ENCODE measurements at regions not wholly inside any gene's neighbourhood (a gene's known extent, or its start where the extent isn't known, plus 50 kb on each side); places are given as distances from the start of the nearest gene placed in this dataset.

DNA sequence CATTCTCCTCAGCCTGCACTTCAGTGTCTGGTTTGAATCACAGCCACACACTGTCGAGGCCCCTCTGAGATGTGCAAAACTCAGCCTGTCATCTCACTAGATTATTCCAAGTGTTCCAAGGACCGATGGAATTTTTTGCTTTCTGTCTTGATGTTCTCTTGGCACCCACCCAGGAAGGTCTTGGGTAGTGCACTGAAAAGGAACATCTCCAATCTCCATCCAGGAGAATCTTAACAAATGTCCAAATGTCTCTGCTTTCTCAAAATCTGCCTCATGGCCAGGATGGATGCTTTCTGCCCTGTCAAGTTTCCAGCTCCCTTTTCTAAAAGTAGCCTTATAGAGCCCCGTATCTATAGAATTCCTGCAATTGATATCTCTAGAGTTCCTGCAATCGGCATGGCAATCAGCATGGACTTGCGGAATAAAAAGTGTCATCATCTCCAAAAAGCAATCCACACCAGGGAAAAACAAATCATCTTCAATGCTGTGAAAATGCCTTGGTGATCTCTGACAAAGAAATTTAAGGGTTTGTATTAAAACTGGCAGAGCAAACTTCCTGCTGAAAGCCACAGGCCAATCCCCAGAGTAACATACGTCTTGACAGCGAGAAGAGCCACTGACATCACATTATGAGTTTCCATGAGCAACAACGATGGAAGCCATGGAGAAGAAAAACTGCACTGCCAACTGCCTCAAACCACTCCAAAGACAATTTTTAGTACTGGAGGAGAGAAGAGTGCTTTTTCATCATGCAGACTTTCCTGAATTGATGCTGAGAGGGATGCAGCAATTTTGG lies 215.3 kb upstream of the FAM9B start (continued):
- TF ChIP-seq ATF3 (IDR thresholded peaks at IDR 0.05; ENCODE audit: insufficient read depth, low read depth, low read length): no peak
- no peak for TF ChIP-seq PHF8 (conservative IDR thresholded peaks at IDR 0.05; ENCODE audit: low read depth, low read length)
- no peak for TF ChIP-seq POU5F1 (IDR thresholded peaks at IDR 0.05; ENCODE audit: low read depth, low read length)
- no peak for TF ChIP-seq MAFK (IDR thresholded peaks at IDR 0.05; ENCODE audit: low read depth, low read length)
- TF ChIP-seq KDM4A (IDR thresholded peaks at IDR 0.05; ENCODE audit: low read depth, low read length, severe bottlenecking): no peak
- no peak for TF ChIP-seq SIRT6 (IDR thresholded peaks at IDR 0.05; ENCODE audit: low read length)
